Thoracic aorta (tissue), 2 donors: ENCODE measurements at regions not wholly inside any gene's neighbourhood (a gene's known extent, or its start where the extent isn't known, plus 50 kb on each side); places are given as distances from the start of the nearest gene placed in this dataset.
"Not testable (repeated sequence)": the region's sequence is repeated elsewhere in the genome, so short reads cannot be mapped to it uniquely, and the experiment has no call there.

Experiments used
- ATAC-seq: fragments of 150-250 bp; one replicate; pipeline ENCODE4 v1.8.0; 2017; ENCODE audit warnings: low read depth; ENCODE audit not compliant: insufficient number of reproducible peaks, low FRiP score
- DNase-seq: peaks from one replicate; pipeline ENCODE4 v3.0.0-alpha.2; 2020; ENCODE audit warnings: low spot score
- H3K27ac ChIP-seq, 2 donors: fragments of 200-600 bp; sonication (generic); 1 replicate in 1 of 2; 2 replicates in 1 of 2; pipeline ENCODE4 v1.5.1; 2016; ENCODE audit warnings: mild to moderate bottlenecking in 2 of 2, moderate library complexity in 2 of 2
- H3K27me3 ChIP-seq: fragments of 200-600 bp; sonication (generic); replicated peaks from 2 replicates; pipeline ENCODE4 v1.6.0; 2016; ENCODE audit warnings: mild to moderate bottlenecking; ENCODE audit not compliant: insufficient read depth
- H3K36me3 ChIP-seq: fragments of 200-600 bp; sonication (generic); one replicate; pipeline ENCODE4 v1.5.1; 2016
- H3K4me1 ChIP-seq, 2 donors: fragments of 200-600 bp; sonication (generic); 1 replicate in 1 of 2; 2 replicates in 1 of 2; pipeline versions ENCODE4 v1.5.1 to v1.6.0; 2016; ENCODE audit warnings: low read depth in 2 of 2, mild to moderate bottlenecking in 1 of 2; ENCODE audit not compliant: control insufficient read depth in 1 of 2
- H3K4me3 ChIP-seq: fragments of 200-600 bp; sonication (generic); 2 replicates; pipeline ENCODE4 v1.5.1; 2016; ENCODE audit warnings: mild to moderate bottlenecking
- H3K9me3 ChIP-seq: fragments of 200-600 bp; sonication (generic); 2 replicates; pipeline ENCODE4 v1.5.1; 2016
- CTCF ChIP-seq: fragments of 200-600 bp; sonication (generic); IDR thresholded peaks from one replicate; pipeline ENCODE4 v1.5.1; 2019; ENCODE audit warnings: antibody characterized with exemption

GRCh38 chr2:173523497-173523896 lies 168.8 kb downstream of the CDCA7 start:
- ATAC-seq (no peak), DNase-seq (no peak)

GRCh38 chr2:173524256-173524955 lies 169.7 kb downstream of the CDCA7 start:
- no peak for TF ChIP-seq CTCF
- DNase-seq (no peak), ATAC-seq (no peak)
- H3K27ac ChIP-seq: peak overlapping the region in 1 of 2 donors; percentile 43
- H3K27me3 ChIP-seq: no peaks in the 10 kb centered on the region
- no peaks in the 10 kb centered on the region for H3K9me3 ChIP-seq
- no peaks in the 10 kb centered on the region for H3K36me3 ChIP-seq
- H3K4me3 ChIP-seq: no peak overlapping the region
- H3K4me1 ChIP-seq: no peaks in the 10 kb centered on the region

More at GRCh38 chr2:173523497-173523896, 168.8 kb downstream of the CDCA7 start:
- no peak for TF ChIP-seq CTCF
- H3K4me3 ChIP-seq: no peak overlapping the region
- no peaks in the 10 kb centered on the region for H3K27me3 ChIP-seq
- H3K9me3 ChIP-seq: no peaks in the 10 kb centered on the region
- no peaks in the 10 kb centered on the region for H3K36me3 ChIP-seq
- H3K27ac ChIP-seq: peak overlapping the region in 1 of 2 donors; percentile 43
- no peaks in the 10 kb centered on the region for H3K4me1 ChIP-seq

GRCh38 chr2:173532732-173533531 lies 178.3 kb downstream of the CDCA7 start:
- not testable (repeated sequence) for DNase-seq, H3K9me3 ChIP-seq, H3K27ac ChIP-seq, H3K4me1 ChIP-seq, H3K4me3 ChIP-seq, ATAC-seq, H3K27me3 ChIP-seq, H3K36me3 ChIP-seq

- TF ChIP-seq CTCF: no peak
Observed at GRCh38 chr2:173537694-173538093, 183.0 kb downstream of the CDCA7 start.

GRCh38 chr2:173539615-173540014 lies 184.9 kb downstream of the CDCA7 start:
- H3K4me1 ChIP-seq: no peaks in the 10 kb centered on the region
- H3K27ac ChIP-seq: no peak overlapping the region
- TF ChIP-seq CTCF: no peak
- H3K27me3 ChIP-seq: no peaks in the 10 kb centered on the region
- DNase-seq (no peak), ATAC-seq (no peak)
- no peaks in the 10 kb centered on the region for H3K36me3 ChIP-seq
- H3K9me3 ChIP-seq: no peaks in the 10 kb centered on the region
- H3K4me3 ChIP-seq: no peak overlapping the region

More at GRCh38 chr2:173537694-173538093, 183.0 kb downstream of the CDCA7 start:
- Histone ChIP-seq H3K36me3 (no peaks in the 10 kb centered on the region), H3K9me3 (no peaks in the 10 kb centered on the region), H3K27me3 (no peaks in the 10 kb centered on the region), H3K27ac (no peak overlapping the region), H3K4me3 (no peak overlapping the region), H3K4me1 (no peaks in the 10 kb centered on the region)
- DNase-seq: no peak
- ATAC-seq: no peak
